Medulla oblongata (tissue), 1 donor: ENCODE measurements at regions not wholly inside any gene's neighbourhood (a gene's known extent, or its start where the extent isn't known, plus 50 kb on each side); places are given as distances from the start of the nearest gene placed in this dataset.
A peak's percentile ranks its signal among the peaks of the same experiment; 100 is the strongest.
"Not testable (repeated sequence)": the region's sequence is repeated elsewhere in the genome, so short reads cannot be mapped to it uniquely, and the experiment has no call there.

Experiments
- DNase-seq: peaks from one replicate; pipeline ENCODE4 v3.0.0-alpha.2; 2015; ENCODE audit errors: extremely low spot score

- no peak for DNase-seq
These were observed 1398.6 kb upstream of the ALCAM start for GRCh38 chr3:103968131-103968530.

- no peak for DNase-seq
These were observed 1398.0 kb upstream of the ALCAM start for GRCh38 chr3:103968751-103969150.

- no peak for DNase-seq
These were observed 1389.8 kb upstream of the ALCAM start for GRCh38 chr3:103976931-103977339.

GRCh38 chr3:103977417-103977816, 1389.3 kb upstream of the ALCAM start:
- DNase-seq, result no peak

GRCh38 chr3:103991461-103992115, 1375.1 kb upstream of the ALCAM start:
- no peak for DNase-seq

- DNase-seq, result no peak
These were observed 1374.2 kb upstream of the ALCAM start for GRCh38 chr3:103992469-103992868.

- DNase-seq, result no peak
These were observed 1361.8 kb upstream of the ALCAM start for GRCh38 chr3:104004956-104005355.

- no peak for DNase-seq
These were observed 1360.9 kb upstream of the ALCAM start for GRCh38 chr3:104005815-104006214.

- DNase-seq, result no peak
These were observed 1348.2 kb upstream of the ALCAM start for GRCh38 chr3:104018541-104018940.

- no peak for DNase-seq
These were observed 1335.1 kb upstream of the ALCAM start for GRCh38 chr3:104031598-104031997.

- no peak for DNase-seq
These were observed 1334.4 kb upstream of the ALCAM start for GRCh38 chr3:104032283-104032682.

- DNase-seq, result peak; percentile 40
These were observed 1325.8 kb upstream of the ALCAM start for GRCh38 chr3:104040896-104041295.

GRCh38 chr3:104043001-104043543, 1323.6 kb upstream of the ALCAM start:
- not testable (repeated sequence) for DNase-seq

- no peak for DNase-seq
These were observed 1322.7 kb upstream of the ALCAM start for GRCh38 chr3:104044002-104044401.

- no peak for DNase-seq
These were observed 1300.1 kb upstream of the ALCAM start for GRCh38 chr3:104066658-104067057.

- DNase-seq, result no peak
These were observed 1297.6 kb upstream of the ALCAM start for GRCh38 chr3:104069114-104069513.

GRCh38 chr3:104070906-104071305, 1295.8 kb upstream of the ALCAM start:
- no peak for DNase-seq

- DNase-seq, result no peak
These were observed 1286.6 kb upstream of the ALCAM start for GRCh38 chr3:104080088-104080626.

GRCh38 chr3:104088738-104089137, 1278.0 kb upstream of the ALCAM start:
- DNase-seq, result no peak

- not testable (repeated sequence) for DNase-seq
These were observed 1276.7 kb upstream of the ALCAM start for GRCh38 chr3:104089987-104090386.

- DNase-seq, result no peak
These were observed 1265.0 kb upstream of the ALCAM start for GRCh38 chr3:104101736-104102135.

- peak; percentile 68 for DNase-seq
These were observed 1264.3 kb upstream of the ALCAM start for GRCh38 chr3:104102386-104102785.

GRCh38 chr3:104106276-104106675, 1260.4 kb upstream of the ALCAM start:
- no peak for DNase-seq

- no peak for DNase-seq
These were observed 1258.2 kb upstream of the ALCAM start for GRCh38 chr3:104108522-104108921.
